Peyer's patch (tissue), 4 donors: ENCODE measurements at regions not wholly inside any gene's neighbourhood (a gene's known extent, or its start where the extent isn't known, plus 50 kb on each side); places are given as distances from the start of the nearest gene placed in this dataset.

Source experiments
- CTCF ChIP-seq, 6 experiments: fragments of 450-650 bp in 4 of 6; fragments of 200-600 bp in 2 of 6; sonication (generic) in 1 of 6; IDR thresholded peaks; one replicate each; pipeline ENCODE4 v1.5.1; 2017 to 2019; ENCODE audit warnings: antibody characterized with exemption in 6 of 6, mild to moderate bottlenecking in 3 of 6, moderate library complexity in 1 of 6
- POLR2A ChIP-seq, 2 donors: fragments of 450-650 bp; IDR thresholded peaks; one replicate each; pipeline ENCODE4 v1.5.1; 2017; ENCODE audit warnings: antibody characterized with exemption in 2 of 2, mild to moderate bottlenecking in 2 of 2, moderate library complexity in 2 of 2

GRCh38 chr1:184301227-184301626 lies 85.6 kb upstream of the C1orf21 start:
- TF ChIP-seq CTCF (IDR thresholded peaks at IDR 0.05) (no peak), POLR2A (IDR thresholded peaks at IDR 0.05) (no peak)
